ENCODE measurements at regions not wholly inside any gene's neighbourhood (a gene's known extent, or its start where the extent isn't known, plus 50 kb on each side); places are given as distances from the start of the nearest gene placed in this dataset.
"Not testable (repeated sequence)": the region's sequence is repeated elsewhere in the genome, so short reads cannot be mapped to it uniquely, and the experiment has no call there.

GRCh38 chr20:22967706-22968105 lies 67.4 kb upstream of the SSTR4 start:
- DNase-seq = not testable (repeated sequence)

- DNase-seq = not testable (repeated sequence)
These were observed 66.1 kb upstream of the SSTR4 start for GRCh38 chr20:22969031-22969430.

GRCh38 chr20:22971077-22971476 lies 64.0 kb upstream of the SSTR4 start:
- DNase-seq = not testable (repeated sequence)

- no peak for DNase-seq
These were observed 60.8 kb upstream of the SSTR4 start for GRCh38 chr20:22974354-22974753.

- no peak for DNase-seq
These were observed 57.9 kb upstream of the SSTR4 start for GRCh38 chr20:22977047-22977785.

GRCh38 chr20:22984008-22984407 lies 51.1 kb upstream of the SSTR4 start:
- DNase-seq = no peak

GRCh38 chr20:22984606-22985005 lies 50.5 kb upstream of the SSTR4 start:
- DNase-seq = no peak

- DNase-seq = no peak
These were observed 49.8 kb upstream of the SSTR4 start for GRCh38 chr20:22985239-22985778.

Measured in HCEC 1CT (cell line).